BLaER1 (cell line): ENCODE measurements at regions not wholly inside any gene's neighbourhood (a gene's known extent, or its start where the extent isn't known, plus 50 kb on each side); places are given as distances from the start of the nearest gene placed in this dataset.

Experiments
- H3K27ac ChIP-seq: shearing (Covaris generic); formaldehyde crosslinking; 2 replicates; pipeline ENCODE4 v1.8.1; 2022
- H3K27me3 ChIP-seq: shearing (Covaris generic); formaldehyde crosslinking; 2 replicates; pipeline ENCODE4 v1.8.1; 2022
- H3K36me3 ChIP-seq: shearing (Covaris generic); formaldehyde crosslinking; 2 replicates; pipeline ENCODE4 v1.8.1; 2022
- H3K4me1 ChIP-seq: shearing (Covaris generic); formaldehyde crosslinking; 2 replicates; pipeline ENCODE4 v1.8.1; 2022
- H3K4me2 ChIP-seq: shearing (Covaris generic); formaldehyde crosslinking; 2 replicates; pipeline ENCODE4 v1.8.1; 2022
- H3K4me3 ChIP-seq: shearing (Covaris generic); formaldehyde crosslinking; 2 replicates; pipeline ENCODE4 v1.8.1; 2022
- H3K9ac ChIP-seq: shearing (Covaris generic); formaldehyde crosslinking; 2 replicates; pipeline ENCODE4 v1.8.1; 2022
- H3K9me3 ChIP-seq: shearing (Covaris generic); formaldehyde crosslinking; 2 replicates; pipeline ENCODE4 v1.8.1; 2022
- H4K20me1 ChIP-seq: shearing (Covaris generic); formaldehyde crosslinking; 2 replicates; pipeline ENCODE4 v1.8.1; 2022
- Cebpa-rat ChIP-seq: shearing (Covaris generic); IDR thresholded peaks from 2 replicates; pipeline ENCODE4 v1.8.1; 2022

GRCh38 chrX:134737061-134737460 lies 59.9 kb downstream of the PABIR2 start:
- H4K20me1 ChIP-seq = peaks cover 5% of the 10 kb centered on the region; the same call in 1 of the 2 replicates
- no peaks in the 10 kb centered on the region for H3K36me3 ChIP-seq
- no peak overlapping the region for H3K4me2 ChIP-seq
- TF ChIP-seq Cebpa-rat = no peak
- H3K27me3 ChIP-seq = peaks cover 97% of the 10 kb centered on the region
- H3K9me3 ChIP-seq = no peaks in the 10 kb centered on the region
- no peak overlapping the region for H3K27ac ChIP-seq
- no peak overlapping the region for H3K4me3 ChIP-seq
- no peak overlapping the region for H3K9ac ChIP-seq
- no peaks in the 10 kb centered on the region for H3K4me1 ChIP-seq

- TF ChIP-seq Cebpa-rat = no peak
- H4K20me1 ChIP-seq = peaks cover 5% of the 10 kb centered on the region; the same call in 1 of the 2 replicates
- no peak overlapping the region for H3K4me2 ChIP-seq
- no peaks in the 10 kb centered on the region for H3K36me3 ChIP-seq
- no peaks in the 10 kb centered on the region for H3K9me3 ChIP-seq
- H3K27ac ChIP-seq = no peak overlapping the region
- H3K4me1 ChIP-seq = no peaks in the 10 kb centered on the region
- no peak overlapping the region for H3K4me3 ChIP-seq
- peaks cover 98% of the 10 kb centered on the region for H3K27me3 ChIP-seq
- no peak overlapping the region for H3K9ac ChIP-seq
Observed at GRCh38 chrX:134736356-134736755, 60.6 kb downstream of the PABIR2 start.

- no peaks in the 10 kb centered on the region for H3K9me3 ChIP-seq
- H3K4me2 ChIP-seq = no peak overlapping the region
- no peaks in the 10 kb centered on the region for H3K36me3 ChIP-seq
- H3K4me3 ChIP-seq = no peak overlapping the region
- H4K20me1 ChIP-seq = peaks cover 5% of the 10 kb centered on the region; the same call in 1 of the 2 replicates
- no peak overlapping the region for H3K27ac ChIP-seq
- no peaks in the 10 kb centered on the region for H3K4me1 ChIP-seq
- no peak overlapping the region for H3K9ac ChIP-seq
- no peak for TF ChIP-seq Cebpa-rat
- peaks cover 100% of the 10 kb centered on the region for H3K27me3 ChIP-seq
Observed at GRCh38 chrX:134735015-134735414, 62.0 kb downstream of the PABIR2 start.

GRCh38 chrX:134734466-134734952 lies 62.5 kb downstream of the PABIR2 start:
- H3K4me2 ChIP-seq = no peak overlapping the region
- H3K27ac ChIP-seq = no peak overlapping the region

GRCh38 chrX:134733591-134733990 lies 63.4 kb downstream of the PABIR2 start:
- no peak overlapping the region for H3K4me3 ChIP-seq
- no peaks in the 10 kb centered on the region for H3K9me3 ChIP-seq
- peaks cover 5% of the 10 kb centered on the region; the same call in 1 of the 2 replicates for H4K20me1 ChIP-seq
- no peaks in the 10 kb centered on the region for H3K4me1 ChIP-seq
- no peak overlapping the region for H3K9ac ChIP-seq
- H3K27ac ChIP-seq = no peak overlapping the region
- H3K36me3 ChIP-seq = no peaks in the 10 kb centered on the region
- peaks cover 100% of the 10 kb centered on the region for H3K27me3 ChIP-seq
- H3K4me2 ChIP-seq = no peak overlapping the region
- TF ChIP-seq Cebpa-rat = no peak

More at GRCh38 chrX:134734466-134734952, 62.5 kb downstream of the PABIR2 start:
- no peaks in the 10 kb centered on the region for H3K9me3 ChIP-seq
- H3K4me1 ChIP-seq = no peaks in the 10 kb centered on the region
- TF ChIP-seq Cebpa-rat = no peak
- no peaks in the 10 kb centered on the region for H3K36me3 ChIP-seq
- H3K9ac ChIP-seq = no peak overlapping the region
- H4K20me1 ChIP-seq = peaks cover 5% of the 10 kb centered on the region; the same call in 1 of the 2 replicates
- H3K27me3 ChIP-seq = peaks cover 100% of the 10 kb centered on the region
- H3K4me3 ChIP-seq = no peak overlapping the region

- Histone ChIP-seq H3K4me1 (no peaks in the 10 kb centered on the region), H3K9me3 (no peaks in the 10 kb centered on the region), H3K9ac (no peak overlapping the region), H3K27ac (no peak overlapping the region), H4K20me1 (peaks cover 5% of the 10 kb centered on the region; the same call in 1 of the 2 replicates), H3K36me3 (no peaks in the 10 kb centered on the region), H3K27me3 (peaks cover 99% of the 10 kb centered on the region), H3K4me2 (no peak overlapping the region), H3K4me3 (no peak overlapping the region)
- TF ChIP-seq Cebpa-rat = no peak
Observed at GRCh38 chrX:134732676-134733075, 64.3 kb downstream of the PABIR2 start.

GRCh38 chrX:134732152-134732551 lies 64.9 kb downstream of the PABIR2 start:
- H3K27ac ChIP-seq = no peak overlapping the region
- TF ChIP-seq Cebpa-rat = no peak
- no peak overlapping the region for H3K4me3 ChIP-seq
- no peak overlapping the region for H3K9ac ChIP-seq
- no peak overlapping the region for H3K4me2 ChIP-seq
- H4K20me1 ChIP-seq = peaks cover 5% of the 10 kb centered on the region; the same call in 1 of the 2 replicates
- peaks cover 99% of the 10 kb centered on the region for H3K27me3 ChIP-seq
- no peaks in the 10 kb centered on the region for H3K36me3 ChIP-seq
- no peaks in the 10 kb centered on the region for H3K9me3 ChIP-seq
- H3K4me1 ChIP-seq = no peaks in the 10 kb centered on the region

GRCh38 chrX:134727363-134727762 lies 69.1 kb upstream of the PLAC1 start:
- 0 out of 2 replicates have a peak, but pooled peaks cover 2% of the 10 kb centered on the region for H3K9me3 ChIP-seq
- no peaks in the 10 kb centered on the region for H3K36me3 ChIP-seq
- no peaks in the 10 kb centered on the region for H3K4me1 ChIP-seq
- no peaks in the 10 kb centered on the region; the same call in 1 of the 2 replicates for H4K20me1 ChIP-seq
- no peak overlapping the region for H3K9ac ChIP-seq
- peaks cover 91% of the 10 kb centered on the region for H3K27me3 ChIP-seq
- no peak overlapping the region for H3K4me3 ChIP-seq
- H3K27ac ChIP-seq = no peak overlapping the region
- no peak for TF ChIP-seq Cebpa-rat
- H3K4me2 ChIP-seq = no peak overlapping the region

GRCh38 chrX:134725103-134725690 lies 66.9 kb upstream of the PLAC1 start:
- H3K4me2 ChIP-seq = no peak overlapping the region
- no peaks in the 10 kb centered on the region for H3K36me3 ChIP-seq
- no peak overlapping the region for H3K27ac ChIP-seq
- no peaks in the 10 kb centered on the region; the same call in 1 of the 2 replicates for H4K20me1 ChIP-seq
- H3K4me3 ChIP-seq = no peak overlapping the region
- no peak for TF ChIP-seq Cebpa-rat
- H3K27me3 ChIP-seq = peaks cover 87% of the 10 kb centered on the region
- H3K4me1 ChIP-seq = no peaks in the 10 kb centered on the region
- no peak overlapping the region for H3K9ac ChIP-seq
- 0 out of 2 replicates have a peak, but pooled peaks cover 7% of the 10 kb centered on the region for H3K9me3 ChIP-seq

- no peak for TF ChIP-seq Cebpa-rat
- Histone ChIP-seq H4K20me1 (no peaks in the 10 kb centered on the region; the same call in 1 of the 2 replicates), H3K36me3 (no peaks in the 10 kb centered on the region), H3K27ac (no peak overlapping the region), H3K4me1 (no peaks in the 10 kb centered on the region), H3K4me3 (no peak overlapping the region), H3K9ac (no peak overlapping the region), H3K27me3 (peaks cover 86% of the 10 kb centered on the region), H3K9me3 (0 out of 2 replicates have a peak, but pooled peaks cover 7% of the 10 kb centered on the region), H3K4me2 (no peak overlapping the region)
Observed at GRCh38 chrX:134721766-134722532, 63.7 kb upstream of the PLAC1 start.
